PC-9 (cell line): ENCODE measurements at regions not wholly inside any gene's neighbourhood (a gene's known extent, or its start where the extent isn't known, plus 50 kb on each side); places are given as distances from the start of the nearest gene placed in this dataset.

Experiments used
- BruUV-seq: library from RNA; stranded (reverse); fragments of 400-500 nt; replicated peaks from 2 replicates; lab custom pipeline; 2021; lab: Mats Ljungman, UMichigan
- CTCF ChIA-PET: fragments of 300-600 bp; sonication (Branson Sonifier 250); formaldehyde crosslinking; loops from one replicate; lab custom pipeline; 2022; ENCODE audit warnings: antibody characterized with exemption; lab: Charles Lee
- POLR2A ChIA-PET: fragments of 300-600 bp; sonication (Branson Sonifier 250); formaldehyde crosslinking; loops from one replicate; lab custom pipeline; 2022; ENCODE audit warnings: antibody characterized with exemption; ENCODE audit not compliant: unreplicated experiment; lab: Charles Lee
- DNase-seq, 2 experiments: peaks; one replicate each; pipeline versions ENCODE4 v3.0.0 to v3.0.0-alpha.2; 2015 to 2022; ENCODE audit warnings: mixed read lengths in 1 of 2
- H2AFZ ChIP-seq: fragments of 200-600 bp; sonication (generic); 2 replicates; pipeline ENCODE4 v1.8.1; 2017; ENCODE audit warnings: antibody characterized with exemption
- H3F3A ChIP-seq: fragments of 200-600 bp; sonication (generic); 2 replicates; pipeline ENCODE4 v1.8.1; 2017; ENCODE audit warnings: antibody characterized with exemption, mild to moderate bottlenecking, low read depth; ENCODE audit not compliant: insufficient read depth
- H3K27ac ChIP-seq: fragments of 200-600 bp; sonication (generic); 2 replicates; pipeline ENCODE4 v1.6.1; 2016; ENCODE audit warnings: mixed run types
- H3K27me3 ChIP-seq: fragments of 200-600 bp; sonication (generic); 2 replicates; pipeline ENCODE4 v1.6.1; 2016; ENCODE audit warnings: low read depth, mixed run types; ENCODE audit not compliant: insufficient read depth
- H3K36me3 ChIP-seq: fragments of 200-600 bp; sonication (generic); 2 replicates; pipeline ENCODE4 v1.6.1; 2016; ENCODE audit warnings: low read depth, mixed run types
- H3K4me1 ChIP-seq: fragments of 200-600 bp; sonication (generic); replicated peaks from 2 replicates; pipeline ENCODE4 v1.6.1; 2016; ENCODE audit warnings: mixed run types; ENCODE audit not compliant: insufficient read depth
- H3K4me2 ChIP-seq: fragments of 200-600 bp; sonication (generic); 2 replicates; pipeline ENCODE4 v1.6.1; 2017; ENCODE audit warnings: mixed run types
- H3K4me3 ChIP-seq: fragments of 200-600 bp; sonication (generic); 2 replicates; pipeline ENCODE4 v1.6.1; 2016; ENCODE audit warnings: mixed run types
- H3K79me2 ChIP-seq: fragments of 200-600 bp; sonication (generic); 2 replicates; pipeline ENCODE4 v1.6.1; 2017; ENCODE audit warnings: low read depth, mixed run types
- H3K9me2 ChIP-seq: fragments of 200-600 bp; sonication (generic); 2 replicates; pipeline ENCODE4 v1.8.1; 2017; ENCODE audit warnings: mild to moderate bottlenecking; ENCODE audit not compliant: insufficient read depth
- H3K9me3 ChIP-seq: fragments of 200-600 bp; sonication (generic); 2 replicates; pipeline ENCODE4 v1.8.1; 2016; ENCODE audit warnings: low read depth; ENCODE audit not compliant: insufficient read depth
- H4K20me1 ChIP-seq: fragments of 200-600 bp; sonication (generic); 2 replicates; pipeline ENCODE4 v1.8.1; 2017; ENCODE audit not compliant: insufficient read depth
- CTCF ChIP-seq: fragments of 200-600 bp; sonication (generic); conservative IDR thresholded peaks from 2 replicates; pipeline ENCODE4 v1.6.1; 2017; ENCODE audit warnings: mixed run types, antibody characterized with exemption, mild to moderate bottlenecking, moderate library complexity
- EZH2 ChIP-seq: fragments of 200-600 bp; sonication (generic); IDR thresholded peaks from 2 replicates; pipeline ENCODE4 v1.8.0; 2017; ENCODE audit warnings: antibody characterized with exemption, low read depth
- intact Hi-C: fragments of 100-400 bp; cut with micrococcal nuclease; formaldehyde crosslinking; loops from one replicate; pipeline ENCODE4 v1.10.0; 2022; ENCODE audit not compliant: unreplicated experiment

- Histone ChIP-seq H3K4me2 (no peak overlapping the region), H3K27ac (no peak overlapping the region), H3K4me1 (no peaks in the 10 kb centered on the region; the same call in 1 of the 2 replicates), H3K79me2 (no peaks in the 10 kb centered on the region), H2AFZ (no peak overlapping the region), H3K9me2 (0 out of 2 replicates have a peak, but pooled peaks cover 2% of the 10 kb centered on the region), H4K20me1 (no peaks in the 10 kb centered on the region), H3F3A (no peaks in the 10 kb centered on the region), H3K36me3 (no peaks in the 10 kb centered on the region), H3K27me3 (no peaks in the 10 kb centered on the region), H3K4me3 (no peak overlapping the region), H3K9me3 (no peaks in the 10 kb centered on the region; the same call in 1 of the 2 replicates)
- no TSS peak for BruUV-seq
- TF ChIP-seq CTCF (no peak), EZH2 (no peak)
- intact Hi-C loops = no loop called here
- CTCF ChIA-PET = no interaction called here
- POLR2A ChIA-PET = no interaction called here
- DNase-seq = no peak
These were observed 61.5 kb downstream of the HYCC1 start for GRCh38 chr7:22952306-22953015.

- no peak overlapping the region for H2AFZ ChIP-seq
- H3F3A ChIP-seq = no peaks in the 10 kb centered on the region
- no peak for TF ChIP-seq EZH2
- TF ChIP-seq CTCF = no peak
- H3K27ac ChIP-seq = no peak overlapping the region
- no peaks in the 10 kb centered on the region for H3K36me3 ChIP-seq
- H4K20me1 ChIP-seq = no peaks in the 10 kb centered on the region
- H3K9me3 ChIP-seq = no peaks in the 10 kb centered on the region
- H3K9me2 ChIP-seq = no peaks in the 10 kb centered on the region
- H3K4me1 ChIP-seq = no peaks in the 10 kb centered on the region; the same call in 1 of the 2 replicates
- no TSS peak for BruUV-seq
- intact Hi-C loops = no loop called here
- H3K4me2 ChIP-seq = no peak overlapping the region
- ChIA-PET CTCF (no interaction called here), POLR2A (no interaction called here)
- no peaks in the 10 kb centered on the region for H3K27me3 ChIP-seq
- no peak overlapping the region for H3K4me3 ChIP-seq
- H3K79me2 ChIP-seq = no peaks in the 10 kb centered on the region
- no peak for DNase-seq
These were observed 64.0 kb downstream of the HYCC1 start for GRCh38 chr7:22949944-22950343.

GRCh38 chr7:22949221-22949620, 64.7 kb downstream of the HYCC1 start:
- BruUV-seq = no TSS peak
- Histone ChIP-seq H4K20me1 (no peaks in the 10 kb centered on the region), H3K9me3 (no peaks in the 10 kb centered on the region), H3K27ac (no peak overlapping the region), H2AFZ (no peak overlapping the region), H3K9me2 (no peaks in the 10 kb centered on the region), H3F3A (no peaks in the 10 kb centered on the region), H3K36me3 (no peaks in the 10 kb centered on the region), H3K27me3 (no peaks in the 10 kb centered on the region), H3K4me1 (no peaks in the 10 kb centered on the region; the same call in 1 of the 2 replicates), H3K4me2 (no peak overlapping the region), H3K79me2 (no peaks in the 10 kb centered on the region), H3K4me3 (no peak overlapping the region)
- POLR2A ChIA-PET = no interaction called here
- no peak for DNase-seq
- TF ChIP-seq CTCF (no peak), EZH2 (no peak)
- intact Hi-C loops = no loop called here
- CTCF ChIA-PET = no interaction called here
